ENCODE measurements at regions not wholly inside any gene's neighbourhood (a gene's known extent, or its start where the extent isn't known, plus 50 kb on each side); places are given as distances from the start of the nearest gene placed in this dataset.

DNA sequence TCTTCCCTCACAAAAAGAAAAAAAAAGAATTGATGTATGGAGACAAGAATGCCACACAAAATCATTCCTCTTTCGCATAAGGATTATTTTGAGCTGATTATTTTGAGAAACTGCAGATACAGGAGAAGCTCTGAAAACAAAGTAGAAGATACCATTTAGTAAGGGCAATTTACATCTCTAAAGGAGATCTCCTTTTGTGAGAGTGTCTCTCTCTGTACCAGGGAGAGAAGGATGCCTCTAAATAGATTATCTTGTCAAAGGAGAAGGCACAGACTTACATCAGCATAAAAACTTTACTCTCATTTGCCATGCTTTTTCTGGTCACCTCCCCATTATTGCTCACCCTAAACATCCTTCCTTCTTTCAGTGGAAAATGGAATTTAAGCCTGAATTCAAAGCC lies 747.9 kb upstream of the COBL start:
- intact Hi-C loops (cut with DNase I; ENCODE audit: low total_unique reads): no loop called here
- TF ChIP-seq POLR2A (IDR thresholded peaks at IDR 0.05): no peak
- TF ChIP-seq, protein P1, sequence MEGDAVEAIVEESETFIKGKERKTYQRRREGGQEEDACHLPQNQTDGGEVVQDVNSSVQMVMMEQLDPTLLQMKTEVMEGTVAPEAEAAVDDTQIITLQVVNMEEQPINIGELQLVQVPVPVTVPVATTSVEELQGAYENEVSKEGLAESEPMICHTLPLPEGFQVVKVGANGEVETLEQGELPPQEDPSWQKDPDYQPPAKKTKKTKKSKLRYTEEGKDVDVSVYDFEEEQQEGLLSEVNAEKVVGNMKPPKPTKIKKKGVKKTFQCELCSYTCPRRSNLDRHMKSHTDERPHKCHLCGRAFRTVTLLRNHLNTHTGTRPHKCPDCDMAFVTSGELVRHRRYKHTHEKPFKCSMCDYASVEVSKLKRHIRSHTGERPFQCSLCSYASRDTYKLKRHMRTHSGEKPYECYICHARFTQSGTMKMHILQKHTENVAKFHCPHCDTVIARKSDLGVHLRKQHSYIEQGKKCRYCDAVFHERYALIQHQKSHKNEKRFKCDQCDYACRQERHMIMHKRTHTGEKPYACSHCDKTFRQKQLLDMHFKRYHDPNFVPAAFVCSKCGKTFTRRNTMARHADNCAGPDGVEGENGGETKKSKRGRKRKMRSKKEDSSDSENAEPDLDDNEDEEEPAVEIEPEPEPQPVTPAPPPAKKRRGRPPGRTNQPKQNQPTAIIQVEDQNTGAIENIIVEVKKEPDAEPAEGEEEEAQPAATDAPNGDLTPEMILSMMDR (IDR thresholded peaks at IDR 0.05): no peak
- DNase-seq: no peak
- 85 to 88% methylated on average over 1 of the region's 1 CpG for WGBS, 2 donors
- H3K9me3 ChIP-seq: no peaks in the 10 kb centered on the region
- no peaks in the 10 kb centered on the region for H3K4me1 ChIP-seq
- H3K27ac ChIP-seq: no peak overlapping the region
- H3K36me3 ChIP-seq (ENCODE audit: low read depth, missing control alignments): no peaks in the 10 kb centered on the region
- H3K4me3 ChIP-seq: no peak overlapping the region
- no peaks in the 10 kb centered on the region for H3K27me3 ChIP-seq

- Histone ChIP-seq H3K27me3 (no peaks in the 10 kb centered on the region), H3K4me1 (no peaks in the 10 kb centered on the region), H3K9me3 (no peaks in the 10 kb centered on the region), H3K4me3 (no peak overlapping the region), H3K36me3 (ENCODE audit: low read depth, missing control alignments) (no peaks in the 10 kb centered on the region), H3K27ac (no peak overlapping the region)
- no peak for TF ChIP-seq POLR2A (IDR thresholded peaks at IDR 0.05)
- TF ChIP-seq, protein P1 (IDR thresholded peaks at IDR 0.05): no peak
- intact Hi-C loops (cut with DNase I; ENCODE audit: low total_unique reads): no loop called here
- 64 to 66% methylated on average over 2 of the region's 2 CpGs for WGBS, 2 donors
- DNase-seq: no peak
Observed at GRCh38 chr7:52061666-52062065, 745.1 kb upstream of the COBL start.

GRCh38 chr7:52053525-52053924 lies 736.9 kb upstream of the COBL start:
- WGBS, 2 donors: 32 to 72% methylated on average over 1 of the region's 1 CpG
- Histone ChIP-seq H3K4me1 (no peaks in the 10 kb centered on the region), H3K4me3 (no peak overlapping the region), H3K36me3 (ENCODE audit: low read depth, missing control alignments) (no peaks in the 10 kb centered on the region), H3K27ac (no peak overlapping the region), H3K9me3 (no peaks in the 10 kb centered on the region), H3K27me3 (no peaks in the 10 kb centered on the region)
- no peak for DNase-seq
- intact Hi-C loops (cut with DNase I; ENCODE audit: low total_unique reads): no loop called here
- TF ChIP-seq, protein P1 (IDR thresholded peaks at IDR 0.05): no peak
- TF ChIP-seq POLR2A (IDR thresholded peaks at IDR 0.05): no peak

GRCh38 chr7:52030722-52031121 lies 714.1 kb upstream of the COBL start:
- intact Hi-C loops (cut with DNase I; ENCODE audit: low total_unique reads): no loop called here
- no peak overlapping the region for H3K4me3 ChIP-seq
- H3K27me3 ChIP-seq: no peaks in the 10 kb centered on the region
- H3K4me1 ChIP-seq: no peaks in the 10 kb centered on the region
- TF ChIP-seq, protein P1 (IDR thresholded peaks at IDR 0.05): no peak
- TF ChIP-seq POLR2A (IDR thresholded peaks at IDR 0.05): no peak
- H3K27ac ChIP-seq: no peak overlapping the region
- no peaks in the 10 kb centered on the region for H3K9me3 ChIP-seq
- no peaks in the 10 kb centered on the region for H3K36me3 ChIP-seq (ENCODE audit: low read depth, missing control alignments)
- 64 to 73% methylated on average over 4 of the region's 4 CpGs for WGBS, 2 donors
- no peak for DNase-seq

GRCh38 chr7:52026140-52026539 lies 709.5 kb upstream of the COBL start:
- no peaks in the 10 kb centered on the region for H3K4me1 ChIP-seq
- H3K27ac ChIP-seq: no peak overlapping the region
- TF ChIP-seq POLR2A (IDR thresholded peaks at IDR 0.05): no peak
- TF ChIP-seq, protein P1 (IDR thresholded peaks at IDR 0.05): no peak
- DNase-seq: peak; percentile 40
- intact Hi-C loops (cut with DNase I; ENCODE audit: low total_unique reads): no loop called here
- H3K36me3 ChIP-seq (ENCODE audit: low read depth, missing control alignments): no peaks in the 10 kb centered on the region
- H3K4me3 ChIP-seq: no peak overlapping the region
- H3K9me3 ChIP-seq: no peaks in the 10 kb centered on the region
- no peaks in the 10 kb centered on the region for H3K27me3 ChIP-seq
- WGBS, 2 donors: 40 to 50% methylated on average over 11 of the region's 11 CpGs

All from testis (tissue), 2 donors.